ENCODE measurements at regions not wholly inside any gene's neighbourhood (a gene's known extent, or its start where the extent isn't known, plus 50 kb on each side); places are given as distances from the start of the nearest gene placed in this dataset.
"Not testable (repeated sequence)": the region's sequence is repeated elsewhere in the genome, so short reads cannot be mapped to it uniquely, and the experiment has no call there.

- DNase-seq (ENCODE audit: extremely low read depth in 1 of 2, low read depth in 1 of 2): not testable (repeated sequence)
Observed at GRCh38 chr2:12628541-12628940, 88.2 kb upstream of the TRIB2 start.

GRCh38 chr2:12636837-12637581 is 79.7 kb upstream of the TRIB2 start:
- no peak for DNase-seq (ENCODE audit: extremely low read depth in 1 of 2, low read depth in 1 of 2)

DNA sequence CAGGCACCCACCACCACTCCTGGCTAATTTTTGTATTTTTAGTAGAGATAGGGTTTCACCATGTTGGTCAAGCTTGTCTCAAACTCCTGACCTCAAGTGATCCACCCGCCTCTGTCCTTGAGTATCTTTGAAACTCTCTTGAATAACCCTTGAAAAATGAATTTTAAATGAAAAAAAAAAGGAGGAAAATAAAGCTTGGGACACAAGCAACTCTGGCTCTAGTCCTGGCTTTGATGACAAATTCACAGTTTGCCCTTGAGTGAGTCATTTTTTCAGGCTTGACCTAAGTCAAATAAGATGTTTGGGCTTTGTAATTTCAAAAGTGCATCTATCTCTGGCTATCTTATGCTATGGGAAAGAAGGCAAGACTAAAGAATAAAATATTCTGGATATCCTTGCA is 79.0 kb upstream of the TRIB2 start:
- no peak for DNase-seq (ENCODE audit: extremely low read depth in 1 of 2, low read depth in 1 of 2)

DNA sequence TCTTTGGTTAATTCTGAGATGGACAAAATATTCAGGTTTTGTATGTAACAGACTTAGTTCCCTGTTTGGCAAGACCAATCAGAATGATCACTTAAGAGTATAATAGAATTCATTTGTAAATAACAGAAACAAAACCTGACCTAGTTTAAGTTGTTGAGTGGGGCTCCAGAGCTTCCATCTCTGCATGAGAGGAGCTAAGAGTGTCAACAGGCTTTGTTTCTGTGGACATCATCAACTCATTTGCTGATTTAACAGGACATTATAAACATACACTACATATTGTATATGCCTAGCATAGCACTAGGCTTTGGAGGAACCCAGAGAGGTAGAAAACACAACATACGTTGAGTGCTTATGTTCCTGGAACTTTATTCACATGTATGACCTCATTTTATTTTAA is 75.3 kb upstream of the TRIB2 start:
- DNase-seq (ENCODE audit: extremely low read depth in 1 of 2, low read depth in 1 of 2): no peak

DNA sequence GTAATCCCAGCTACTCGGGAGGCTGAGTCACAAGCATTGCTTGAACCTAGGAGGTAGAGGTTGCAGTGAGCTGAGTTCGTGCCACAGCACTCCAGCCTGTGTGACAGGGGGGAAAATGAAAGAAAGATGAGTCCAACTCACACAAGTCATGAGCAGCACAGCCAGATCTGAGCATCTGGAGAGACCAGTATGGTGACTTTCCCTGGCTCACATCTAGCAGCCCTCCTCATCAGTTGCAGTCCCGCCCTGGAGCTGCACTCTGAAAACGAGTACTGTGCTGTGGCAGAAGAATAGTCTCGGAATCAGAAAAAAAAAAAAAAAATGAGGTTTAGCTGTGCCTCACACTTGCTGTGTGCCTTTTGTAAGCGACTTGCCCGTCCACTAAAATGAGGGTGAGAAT is 74.4 kb upstream of the TRIB2 start:
- DNase-seq (ENCODE audit: extremely low read depth in 1 of 2, low read depth in 1 of 2): no peak

- no peak for DNase-seq (ENCODE audit: extremely low read depth in 1 of 2, low read depth in 1 of 2)
Observed at GRCh38 chr2:12642859-12643258, 73.9 kb upstream of the TRIB2 start.

- no peak for DNase-seq (ENCODE audit: extremely low read depth in 1 of 2, low read depth in 1 of 2)
Observed at GRCh38 chr2:12649602-12650400, 66.9 kb upstream of the TRIB2 start.

- DNase-seq (ENCODE audit: extremely low read depth in 1 of 2, low read depth in 1 of 2): no peak
Observed at GRCh38 chr2:12651641-12652040, 65.1 kb upstream of the TRIB2 start.

DNA sequence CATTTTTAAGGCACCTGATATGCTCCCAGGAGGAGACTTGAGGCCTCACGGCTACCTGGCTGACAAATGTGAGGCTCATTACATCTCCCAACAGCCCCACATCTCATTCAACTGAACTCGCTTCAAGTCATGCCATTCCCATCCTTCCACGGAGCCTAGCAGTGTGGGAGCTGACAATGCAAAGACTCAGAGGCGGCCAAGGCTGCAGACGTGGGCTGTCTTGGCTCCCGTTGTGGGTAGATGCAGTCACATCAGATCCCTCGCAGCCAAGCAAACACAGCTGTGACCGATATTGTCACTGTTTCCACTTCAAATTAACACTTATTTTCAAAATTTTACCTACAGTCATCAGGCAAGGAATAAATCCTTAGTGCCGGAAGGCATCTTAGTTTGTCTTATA is 64.0 kb upstream of the TRIB2 start:
- no peak for DNase-seq (ENCODE audit: extremely low read depth in 1 of 2, low read depth in 1 of 2)

DNA sequence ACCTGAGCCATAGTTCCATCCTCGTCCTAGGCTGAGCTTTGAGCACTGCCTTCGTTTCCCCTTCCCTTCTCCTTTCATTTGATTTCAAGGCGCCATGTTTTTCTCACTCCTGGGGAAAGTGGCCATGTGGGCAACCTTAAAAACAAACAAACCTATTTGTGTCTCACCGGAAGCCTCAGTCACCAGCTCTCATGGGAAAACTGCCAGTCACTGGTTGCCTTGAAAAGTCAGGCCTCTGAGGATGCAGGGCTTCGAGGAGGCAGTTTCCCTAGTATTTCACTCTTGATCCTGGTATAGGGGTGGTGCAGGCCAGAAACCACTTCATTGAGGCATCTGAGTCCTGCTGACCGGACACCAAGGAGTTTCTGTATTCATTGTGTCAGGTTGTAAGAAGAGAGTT is 59.2 kb upstream of the TRIB2 start:
- no peak for DNase-seq (ENCODE audit: extremely low read depth in 1 of 2, low read depth in 1 of 2)

DNA sequence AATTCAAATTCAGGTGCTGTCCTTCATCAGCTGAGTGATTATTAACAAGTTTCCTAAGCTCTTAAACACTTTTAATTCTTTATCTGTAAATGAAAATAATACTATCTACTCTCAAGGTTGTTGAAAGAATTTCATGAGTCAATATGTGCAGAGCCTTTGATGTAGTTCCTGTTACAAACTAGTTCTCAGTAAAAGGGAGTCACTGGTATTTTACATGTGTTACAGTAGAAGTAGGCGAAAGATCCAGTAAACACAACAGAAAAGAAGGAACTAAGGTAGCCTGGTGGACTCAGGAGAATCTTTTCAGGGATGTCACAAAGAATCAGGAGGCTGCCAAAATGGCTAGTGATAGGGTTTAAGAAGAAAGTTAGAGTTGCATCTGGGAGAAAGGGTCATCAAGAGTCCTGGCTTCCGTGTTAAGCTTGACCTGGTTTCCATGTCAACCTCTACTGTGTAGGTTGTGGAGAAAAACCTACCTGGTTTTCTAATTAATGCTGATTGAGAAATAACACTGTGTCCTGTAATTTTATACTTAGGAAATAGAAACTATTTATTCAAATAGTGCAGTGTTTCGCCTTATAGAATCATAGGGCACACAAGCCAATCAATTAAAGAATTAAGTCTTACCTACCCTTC is 58.3 kb upstream of the TRIB2 start:
- no peak for DNase-seq (ENCODE audit: extremely low read depth in 1 of 2, low read depth in 1 of 2)

- DNase-seq (ENCODE audit: extremely low read depth in 1 of 2, low read depth in 1 of 2): no peak
Observed at GRCh38 chr2:12661489-12661888, 55.2 kb upstream of the TRIB2 start.

- no peak for DNase-seq (ENCODE audit: extremely low read depth in 1 of 2, low read depth in 1 of 2)
Observed at GRCh38 chr2:12663306-12664037, 53.3 kb upstream of the TRIB2 start.

DNA sequence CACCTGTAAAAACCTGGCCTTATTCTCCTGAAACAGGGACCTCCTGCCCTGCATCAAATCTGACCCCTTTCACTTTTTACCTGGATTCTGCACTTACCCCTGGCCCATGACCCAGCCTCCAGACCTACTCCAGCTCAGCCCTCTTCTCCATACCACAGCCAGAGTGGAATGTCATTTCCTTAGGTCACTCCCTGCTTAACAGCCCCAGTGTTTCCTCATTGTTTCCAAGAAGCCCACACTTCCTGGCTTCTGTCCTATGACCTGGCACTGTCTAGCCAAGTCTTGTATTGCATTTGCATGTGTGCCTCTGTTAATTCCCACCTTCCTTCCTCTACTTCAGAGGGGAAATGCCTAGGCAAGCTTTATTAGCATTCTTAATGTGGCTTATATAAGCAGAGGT is 51.4 kb upstream of the TRIB2 start:
- no peak for DNase-seq (ENCODE audit: extremely low read depth in 1 of 2, low read depth in 1 of 2)

DNA sequence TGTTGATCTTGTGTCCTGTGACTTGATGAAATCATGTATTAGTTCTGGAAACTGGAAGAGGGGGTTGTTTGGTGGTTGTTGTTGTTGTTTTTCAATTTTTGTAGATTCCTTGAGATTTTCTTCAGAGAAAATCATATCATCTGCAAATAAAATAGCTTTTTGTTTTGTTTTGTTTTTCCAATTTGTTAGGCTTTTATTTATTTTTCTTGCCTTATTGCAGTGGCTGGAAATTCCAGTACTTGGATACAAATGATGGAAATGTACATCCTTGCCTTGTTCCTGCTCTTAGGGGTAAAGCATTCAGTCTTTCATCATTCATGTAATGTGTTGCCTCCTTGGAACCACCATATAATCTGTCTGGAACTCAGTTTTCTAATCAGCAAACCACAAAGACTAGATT is 50.3 kb upstream of the TRIB2 start:
- no peak for DNase-seq (ENCODE audit: extremely low read depth in 1 of 2, low read depth in 1 of 2)
